ENCODE measurements at regions not wholly inside any gene's neighbourhood (a gene's known extent, or its start where the extent isn't known, plus 50 kb on each side); places are given as distances from the start of the nearest gene placed in this dataset.
A peak's percentile ranks its signal among the peaks of the same experiment; 100 is the strongest.

DNA sequence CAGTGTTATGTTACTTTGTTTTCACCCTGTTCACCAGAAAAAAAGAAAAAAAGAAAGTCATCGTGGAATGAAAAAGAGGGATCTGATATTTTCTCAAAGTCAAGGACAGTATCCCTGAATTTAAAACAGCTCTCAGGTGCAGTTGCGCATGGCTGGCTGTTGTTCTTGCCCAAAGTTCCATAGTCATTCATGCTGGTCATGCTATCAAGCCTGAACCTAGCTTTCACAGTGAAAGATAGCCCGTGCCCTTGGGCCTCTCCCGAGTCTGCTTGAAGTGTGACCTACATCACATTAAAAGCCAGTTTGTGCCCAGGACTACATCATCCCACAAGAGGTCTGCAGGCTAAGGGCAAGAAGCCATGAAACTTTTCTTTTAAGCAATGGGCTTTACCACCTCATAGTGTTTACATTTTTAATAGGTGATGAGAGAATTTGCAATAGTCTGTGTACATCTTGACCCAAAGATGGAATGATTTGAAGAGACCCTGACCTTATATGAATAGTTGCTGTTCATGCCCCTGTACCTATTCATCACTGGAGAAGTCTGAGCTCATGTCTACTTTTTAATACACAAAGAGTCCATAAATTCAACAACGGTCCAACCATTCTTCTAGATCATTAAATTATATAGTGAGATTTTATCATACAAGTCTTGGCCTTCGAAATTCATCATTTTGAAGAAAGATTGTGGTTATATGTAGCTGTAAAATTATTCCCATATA, 522.5 kb upstream of the MCTP2 start:
- no peak for FAIRE-seq

DNA sequence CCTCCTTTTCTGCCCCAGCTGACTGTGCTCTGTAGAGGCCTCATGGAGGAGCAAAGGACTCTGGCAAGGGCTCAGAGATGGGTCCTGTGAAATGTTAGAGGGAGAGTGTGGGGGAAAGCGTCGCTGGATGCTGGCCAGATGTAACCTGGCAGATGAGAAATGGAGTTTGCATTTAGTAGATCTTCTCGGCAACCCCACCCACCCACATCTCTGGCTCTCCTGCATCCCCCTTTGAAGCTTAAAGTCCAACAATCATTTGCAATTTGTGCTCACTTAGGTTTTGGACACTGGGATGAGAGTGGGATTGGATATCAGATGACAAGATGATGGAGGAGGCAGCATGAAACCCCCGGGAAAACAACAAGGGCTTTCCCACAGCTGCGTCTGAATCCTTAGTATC, 523.6 kb upstream of the MCTP2 start:
- no peak for FAIRE-seq

GRCh38 chr15:93706495-93707292, 524.7 kb upstream of the MCTP2 start:
- FAIRE-seq: no peak

- no peak for FAIRE-seq
Measured at GRCh38 chr15:93705753-93706455, 525.5 kb upstream of the MCTP2 start.

DNA sequence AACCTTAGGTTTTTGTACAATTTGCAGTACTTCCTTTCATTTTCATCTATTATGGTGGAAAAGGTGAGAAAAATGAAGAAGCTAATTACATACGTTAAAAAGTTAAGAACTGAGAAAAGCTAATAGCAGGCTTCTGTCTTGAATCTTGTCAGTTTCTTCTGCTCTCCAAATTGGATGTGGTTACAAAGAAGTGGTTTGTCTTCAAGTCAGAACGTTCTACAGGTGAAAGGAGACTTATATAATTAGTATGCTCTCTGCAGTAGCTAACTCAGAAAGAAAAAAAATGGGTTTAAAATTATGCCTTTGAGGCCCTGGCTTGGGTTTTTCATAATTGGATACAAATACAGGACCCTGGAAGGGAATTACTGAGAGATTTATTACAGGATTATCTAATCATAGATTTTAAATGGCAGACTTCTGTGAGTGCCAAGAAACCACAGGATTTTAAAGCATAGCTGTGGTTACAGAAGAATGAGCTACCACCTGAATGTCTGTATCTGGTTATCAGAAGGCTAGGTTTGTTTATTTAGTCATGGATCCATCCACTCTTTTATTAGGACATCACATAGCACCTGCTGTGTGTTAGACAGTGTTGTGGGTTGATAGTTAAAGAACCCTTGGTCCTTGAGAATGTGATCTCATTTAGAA, 528.1 kb upstream of the MCTP2 start:
- no peak for FAIRE-seq

DNA sequence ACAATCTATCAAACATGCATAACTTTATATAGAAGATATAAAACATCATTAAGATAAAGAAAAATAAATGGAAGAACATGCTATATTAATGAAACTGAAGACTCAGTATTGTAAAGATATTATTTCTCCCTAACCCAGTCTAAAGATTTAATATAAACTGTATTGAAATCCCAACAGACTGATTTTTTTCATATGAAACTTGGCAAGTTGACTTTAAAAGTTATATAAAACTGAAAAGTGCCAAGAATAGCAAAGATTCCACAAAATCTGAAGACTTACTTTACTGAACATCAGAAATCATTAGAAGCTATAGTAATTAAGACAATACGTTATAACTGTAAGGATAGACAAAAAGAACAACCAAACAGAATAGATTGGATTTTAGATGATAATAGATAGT, 531.3 kb upstream of the MCTP2 start:
- no peak for FAIRE-seq

- peak; percentile 21 for FAIRE-seq
Measured at GRCh38 chr15:93694033-93694432, 537.3 kb upstream of the MCTP2 start.

DNA sequence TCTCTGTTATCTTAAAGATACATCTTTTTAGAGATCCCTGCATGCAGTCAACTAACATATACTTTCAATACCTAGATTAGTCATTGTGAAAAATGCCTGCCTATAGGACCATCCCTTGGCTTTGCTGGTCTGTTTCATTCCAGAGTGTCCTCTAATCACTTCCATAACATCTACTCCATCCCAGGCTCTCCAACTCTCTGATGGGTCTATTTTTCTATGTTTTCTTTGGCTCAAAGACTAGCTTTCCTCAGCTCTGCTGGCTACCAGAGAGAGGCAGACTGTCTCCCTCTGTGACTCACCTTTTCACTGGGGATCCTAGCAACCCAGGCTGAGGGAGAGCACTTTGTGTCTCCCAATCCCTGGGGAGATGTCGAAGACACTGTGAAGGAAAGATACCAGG, 547.7 kb upstream of the MCTP2 start:
- no peak for FAIRE-seq

GRCh38 chr15:93671387-93671943, 559.9 kb upstream of the MCTP2 start:
- no peak for FAIRE-seq

GRCh38 chr15:93670931-93671330, 560.4 kb upstream of the MCTP2 start:
- FAIRE-seq: no peak

- FAIRE-seq: no peak
Measured at GRCh38 chr15:93664213-93664956, 567.0 kb upstream of the MCTP2 start.

DNA sequence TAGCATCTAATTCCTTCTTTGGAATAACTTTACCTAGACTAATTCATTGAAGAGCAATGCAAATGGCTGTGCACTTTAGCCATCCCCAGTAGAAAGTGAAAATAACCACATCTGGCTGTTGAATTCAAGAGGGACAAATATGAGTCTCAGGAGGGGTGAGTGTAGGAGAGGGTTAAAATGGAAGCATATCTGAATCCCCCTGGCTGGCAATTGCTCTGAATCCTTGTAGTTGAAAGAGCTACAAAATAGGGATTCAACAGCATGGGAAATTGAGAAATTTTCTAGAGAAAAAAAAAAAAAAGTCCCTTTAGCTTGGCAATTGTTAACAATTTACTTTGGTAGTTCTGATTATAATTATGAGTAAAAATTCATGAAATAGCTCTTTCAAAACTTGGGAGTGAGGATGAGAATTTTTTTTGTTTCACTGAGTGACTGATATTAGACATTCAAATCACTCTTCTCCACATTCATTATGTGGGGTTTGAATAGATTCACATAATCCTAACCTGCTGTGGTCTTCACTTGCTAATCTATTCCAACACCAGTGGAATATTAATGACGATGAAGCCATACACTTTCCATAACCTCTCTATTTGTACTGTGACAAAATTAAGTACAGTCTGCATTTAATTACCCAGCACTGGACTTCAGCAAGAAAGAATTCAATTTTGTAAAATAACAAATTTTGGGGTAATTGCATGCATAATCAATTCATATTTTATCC, 569.0 kb upstream of the MCTP2 start:
- no peak for FAIRE-seq

GRCh38 chr15:93658026-93658816, 569.2 kb upstream of the RGMA start:
- no peak for FAIRE-seq

- no peak for FAIRE-seq
Measured at GRCh38 chr15:93656041-93656440, 567.0 kb upstream of the RGMA start.

DNA sequence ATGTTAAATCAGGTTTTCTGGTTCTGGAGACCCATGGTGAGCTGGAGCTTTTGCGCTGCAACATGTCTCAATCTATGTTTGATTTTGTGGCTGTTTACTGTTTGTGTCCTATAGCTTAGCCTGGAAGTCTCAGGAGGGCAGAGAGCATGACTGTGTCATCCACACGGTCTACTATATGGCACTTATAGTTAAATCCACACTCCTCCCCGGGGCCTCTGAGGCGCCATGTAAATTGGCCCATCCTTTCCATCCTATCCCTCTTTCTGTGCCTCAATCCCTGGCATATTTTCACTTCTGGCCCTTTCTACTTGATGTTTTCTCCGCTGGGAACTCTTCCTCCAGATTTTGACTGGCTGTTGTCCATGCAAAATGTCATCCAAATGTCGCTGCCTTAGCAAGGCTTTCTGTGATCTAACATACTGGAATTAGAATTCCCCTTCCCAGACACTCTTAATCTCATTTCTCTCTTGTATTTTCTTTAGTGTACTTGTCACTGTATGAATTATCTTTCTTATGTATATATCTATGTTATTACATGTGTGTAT, 560.8 kb upstream of the RGMA start:
- no peak for FAIRE-seq

DNA sequence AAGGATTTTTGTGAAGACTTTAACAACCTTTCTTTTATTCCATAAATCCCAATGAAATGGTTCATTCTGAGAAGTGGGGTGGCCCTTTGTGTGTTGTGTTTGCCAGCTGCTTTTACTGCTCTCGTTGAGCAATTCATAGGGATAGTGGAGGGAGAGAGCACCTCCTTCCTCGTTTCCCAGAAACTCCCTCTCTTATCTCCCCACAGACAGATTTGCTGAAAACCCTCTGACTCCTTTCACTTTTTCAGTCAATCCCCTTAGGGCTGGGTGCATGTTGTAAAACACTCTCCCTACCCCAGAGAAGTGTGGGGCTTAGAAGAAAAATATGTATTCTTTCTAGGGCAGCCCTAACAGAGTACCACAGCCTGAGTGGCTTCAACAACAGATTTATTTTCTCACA, 557.2 kb upstream of the RGMA start:
- FAIRE-seq: no peak

- no peak for FAIRE-seq
Measured at GRCh38 chr15:93645594-93645993, 556.6 kb upstream of the RGMA start.

DNA sequence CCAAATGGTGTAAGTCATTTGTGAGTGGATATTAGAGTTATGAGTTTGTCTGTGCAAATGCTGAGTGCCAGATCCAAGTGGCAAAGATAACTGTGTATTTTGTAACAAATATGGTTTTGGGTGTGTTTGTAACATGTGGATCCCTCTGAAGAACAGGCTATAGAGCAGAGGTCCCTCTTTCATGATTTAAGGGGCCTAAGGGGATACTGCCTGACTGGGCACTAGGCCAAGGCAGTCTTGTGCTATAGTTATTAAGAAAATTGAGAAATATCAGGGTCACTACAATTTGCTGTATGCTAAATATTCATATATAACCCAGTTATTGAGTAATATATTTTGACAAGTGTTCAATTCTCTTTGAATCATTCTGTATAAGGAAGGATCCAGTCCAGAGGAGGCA, 555.6 kb upstream of the RGMA start:
- no peak for FAIRE-seq

DNA sequence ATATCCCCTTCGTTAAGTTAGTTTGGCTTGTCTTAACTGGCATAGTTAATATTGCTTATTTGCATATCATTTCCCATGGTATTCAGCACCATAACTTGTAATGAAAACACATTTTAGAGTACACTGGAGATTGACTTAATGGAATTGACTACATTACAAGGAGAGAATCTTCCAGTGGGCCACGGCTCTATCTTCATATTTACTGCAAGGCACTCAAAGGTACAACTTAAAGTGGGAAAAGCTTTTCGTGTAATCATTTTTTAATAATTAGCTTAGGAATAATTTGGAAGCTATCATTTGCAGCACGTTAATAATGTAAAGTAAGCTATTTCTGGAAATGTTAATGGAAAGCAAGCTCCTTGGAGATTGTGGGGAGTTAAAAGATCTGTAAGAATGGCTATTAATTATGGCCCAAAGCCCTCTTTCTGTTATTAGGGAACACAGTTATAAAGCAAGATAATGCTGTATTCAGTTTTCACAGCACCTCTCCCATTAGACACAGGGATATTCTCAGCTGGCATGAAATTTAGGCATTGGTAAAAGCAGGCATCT, 551.5 kb upstream of the RGMA start:
- FAIRE-seq: no peak

Data from endometrium (tissue), 2 donors.